Peyer's patch (tissue), 4 donors: ENCODE measurements at regions not wholly inside any gene's neighbourhood (a gene's known extent, or its start where the extent isn't known, plus 50 kb on each side); places are given as distances from the start of the nearest gene placed in this dataset.

Experiments used
- DNase-seq, 3 donors: peaks; one replicate each; pipeline ENCODE4 v3.0.0-alpha.2; 2017 to 2019
- H3K27ac ChIP-seq, 4 donors: fragments of 200-600 bp; sonication (generic); one replicate each; pipeline ENCODE4 v1.5.1; 2016 to 2019
- H3K27me3 ChIP-seq, 2 donors: fragments of 200-600 bp; sonication (generic); one replicate each; pipeline ENCODE4 v1.5.1; 2019
- H3K36me3 ChIP-seq, 3 donors: fragments of 200-600 bp; sonication (generic); one replicate each; pipeline ENCODE4 v1.5.1; 2016 to 2019
- H3K4me1 ChIP-seq, 4 donors: fragments of 200-600 bp; sonication (generic); one replicate each; pipeline ENCODE4 v1.5.1; 2016 to 2019
- H3K4me3 ChIP-seq, 4 donors: fragments of 200-600 bp; sonication (generic); 1 replicate in 3 of 4; 2 replicates in 1 of 4; pipeline ENCODE4 v1.5.1; 2016 to 2019; ENCODE audit warnings: mild to moderate bottlenecking in 1 of 4
- H3K9me3 ChIP-seq, 4 donors: fragments of 200-600 bp; sonication (generic); one replicate each; pipeline ENCODE4 v1.5.1; 2016 to 2019; ENCODE audit warnings: mild to moderate bottlenecking in 1 of 4
- POLR2A ChIP-seq, 2 donors: fragments of 450-650 bp; IDR thresholded peaks; one replicate each; pipeline ENCODE4 v1.5.1; 2017; ENCODE audit warnings: antibody characterized with exemption in 2 of 2, mild to moderate bottlenecking in 2 of 2, moderate library complexity in 2 of 2
- small RNA-seq, 2 donors: library from RNA; depleted of rRNA; stranded (forward); fragments of <200 nt; gene quantifications; one replicate each; pipeline ENCODE3, GENCODE V24; 2016
- TF ChIP-seq, protein P1 (sequence below), 6 experiments: fragments of 450-650 bp in 4 of 6; fragments of 200-600 bp in 2 of 6; sonication (generic) in 1 of 6; IDR thresholded peaks; one replicate each; pipeline ENCODE4 v1.5.1; 2017 to 2019; ENCODE audit warnings: antibody characterized with exemption in 6 of 6, mild to moderate bottlenecking in 3 of 6, moderate library complexity in 1 of 6

DNA sequence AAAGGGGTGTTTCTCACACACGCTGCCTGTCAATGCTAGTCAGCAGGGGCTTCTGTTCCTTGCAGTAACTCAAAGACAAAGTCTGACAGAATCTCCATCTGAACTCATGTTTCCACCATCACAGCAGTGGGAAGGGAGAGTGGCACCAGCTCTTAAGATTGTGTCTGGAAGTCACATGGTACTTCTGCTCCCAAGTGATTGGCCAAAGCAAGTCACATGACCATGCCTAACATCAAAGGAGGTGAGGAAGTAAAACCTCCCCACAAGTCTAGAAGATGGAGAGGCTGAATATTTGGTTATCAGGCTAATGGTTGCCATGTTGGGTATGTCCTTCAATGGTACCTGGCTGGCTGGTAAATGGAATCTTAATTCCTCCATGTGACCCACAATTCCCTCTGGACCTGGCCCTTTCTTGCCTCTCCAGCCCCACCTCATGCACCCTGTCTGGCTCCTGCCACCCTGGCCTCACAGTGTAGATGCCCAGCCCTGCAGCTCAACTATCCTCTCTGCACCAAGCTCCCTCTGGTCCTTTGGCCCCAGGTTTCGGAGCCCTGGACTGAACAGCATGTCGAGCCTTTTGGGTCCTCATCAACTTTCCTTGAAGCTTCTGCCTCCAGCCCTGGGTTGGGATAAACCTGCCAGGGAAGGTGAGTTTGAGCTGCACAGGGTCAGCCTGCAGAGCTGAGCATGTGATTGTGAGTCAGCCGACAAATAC lies 51.0 kb upstream of the PMEPA1 start:
- Histone ChIP-seq H3K36me3 (no peaks in the 10 kb centered on the region), H3K4me1 (no peaks in the 10 kb centered on the region), H3K9me3 (no peaks in the 10 kb centered on the region), H3K27ac (no peak overlapping the region), H3K4me3 (no peak overlapping the region), H3K27me3 (no peaks in the 10 kb centered on the region)
- TF ChIP-seq POLR2A (IDR thresholded peaks at IDR 0.05): no peak
- TF ChIP-seq, protein P1, sequence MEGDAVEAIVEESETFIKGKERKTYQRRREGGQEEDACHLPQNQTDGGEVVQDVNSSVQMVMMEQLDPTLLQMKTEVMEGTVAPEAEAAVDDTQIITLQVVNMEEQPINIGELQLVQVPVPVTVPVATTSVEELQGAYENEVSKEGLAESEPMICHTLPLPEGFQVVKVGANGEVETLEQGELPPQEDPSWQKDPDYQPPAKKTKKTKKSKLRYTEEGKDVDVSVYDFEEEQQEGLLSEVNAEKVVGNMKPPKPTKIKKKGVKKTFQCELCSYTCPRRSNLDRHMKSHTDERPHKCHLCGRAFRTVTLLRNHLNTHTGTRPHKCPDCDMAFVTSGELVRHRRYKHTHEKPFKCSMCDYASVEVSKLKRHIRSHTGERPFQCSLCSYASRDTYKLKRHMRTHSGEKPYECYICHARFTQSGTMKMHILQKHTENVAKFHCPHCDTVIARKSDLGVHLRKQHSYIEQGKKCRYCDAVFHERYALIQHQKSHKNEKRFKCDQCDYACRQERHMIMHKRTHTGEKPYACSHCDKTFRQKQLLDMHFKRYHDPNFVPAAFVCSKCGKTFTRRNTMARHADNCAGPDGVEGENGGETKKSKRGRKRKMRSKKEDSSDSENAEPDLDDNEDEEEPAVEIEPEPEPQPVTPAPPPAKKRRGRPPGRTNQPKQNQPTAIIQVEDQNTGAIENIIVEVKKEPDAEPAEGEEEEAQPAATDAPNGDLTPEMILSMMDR (IDR thresholded peaks at IDR 0.05): no peak
- no peak for DNase-seq

- H3K4me3 ChIP-seq: no peak overlapping the region
- no peak for TF ChIP-seq POLR2A (IDR thresholded peaks at IDR 0.05)
- TF ChIP-seq, protein P1 (IDR thresholded peaks at IDR 0.05): no peak
- DNase-seq: no peak
Measured at GRCh38 chr20:57759724-57760123, 49.9 kb upstream of the PMEPA1 start.

More at GRCh38 chr20:57759724-57760123, 49.9 kb upstream of the PMEPA1 start:
- Histone ChIP-seq H3K27me3 (no peaks in the 10 kb centered on the region), H3K36me3 (no peaks in the 10 kb centered on the region), H3K9me3 (no peaks in the 10 kb centered on the region), H3K27ac (no peak overlapping the region), H3K4me1 (no peaks in the 10 kb centered on the region)

Small RNA genes lying in the stretch of these regions (small RNA-seq; reads per million reads assigned to genes)
- gene MIR4532: 0 reads per million in 2 donors
